ENCODE measurements at regions not wholly inside any gene's neighbourhood (a gene's known extent, or its start where the extent isn't known, plus 50 kb on each side); places are given as distances from the start of the nearest gene placed in this dataset.

DNA sequence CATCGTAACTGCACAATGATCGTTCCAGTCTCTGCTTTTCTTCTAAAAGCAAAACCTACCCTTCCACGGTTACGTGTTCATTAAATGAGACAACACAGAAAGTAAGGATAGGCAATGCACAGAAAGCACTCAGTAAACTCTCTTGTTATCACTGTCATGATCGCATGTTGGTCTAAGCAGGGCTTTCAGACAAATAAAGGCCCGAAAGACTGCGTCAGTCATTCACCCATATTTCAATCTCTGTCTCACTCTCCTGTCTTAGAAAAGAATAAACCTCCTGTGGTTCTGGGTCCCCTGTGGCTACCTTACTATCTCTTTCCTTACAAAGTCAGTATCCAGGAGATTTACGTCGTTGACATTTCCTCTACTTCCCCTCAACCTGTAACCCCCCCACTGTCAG, 160.9 kb downstream of the VAPA start:
- no peak for TF ChIP-seq CTCF (IDR thresholded peaks at IDR 0.05)
- no peak for TF ChIP-seq TCF7L2 (IDR thresholded peaks at IDR 0.05; ENCODE audit: low read depth, low read length)
- no peak for TF ChIP-seq POLR2AphosphoS5 (IDR thresholded peaks at IDR 0.05; ENCODE audit: low read depth, low read length)
- no peak for TF ChIP-seq SIN3A (IDR thresholded peaks at IDR 0.05; ENCODE audit: borderline replicate concordance, insufficient read depth, low read depth, low read length)

All from Panc1 (cell line).